Renal pelvis (tissue), 1 donor: ENCODE measurements at regions not wholly inside any gene's neighbourhood (a gene's known extent, or its start where the extent isn't known, plus 50 kb on each side); places are given as distances from the start of the nearest gene placed in this dataset.
A peak's percentile ranks its signal among the peaks of the same experiment; 100 is the strongest.
"Not testable (repeated sequence)": the region's sequence is repeated elsewhere in the genome, so short reads cannot be mapped to it uniquely, and the experiment has no call there.

ENCODE experiments used
- DNase-seq: peaks from one replicate; pipeline ENCODE4 v3.0.0-alpha.2; 2013

GRCh38 chr4:3879681-3880614 is 113.8 kb downstream of the ADRA2C start:
- DNase-seq: no peak

DNA sequence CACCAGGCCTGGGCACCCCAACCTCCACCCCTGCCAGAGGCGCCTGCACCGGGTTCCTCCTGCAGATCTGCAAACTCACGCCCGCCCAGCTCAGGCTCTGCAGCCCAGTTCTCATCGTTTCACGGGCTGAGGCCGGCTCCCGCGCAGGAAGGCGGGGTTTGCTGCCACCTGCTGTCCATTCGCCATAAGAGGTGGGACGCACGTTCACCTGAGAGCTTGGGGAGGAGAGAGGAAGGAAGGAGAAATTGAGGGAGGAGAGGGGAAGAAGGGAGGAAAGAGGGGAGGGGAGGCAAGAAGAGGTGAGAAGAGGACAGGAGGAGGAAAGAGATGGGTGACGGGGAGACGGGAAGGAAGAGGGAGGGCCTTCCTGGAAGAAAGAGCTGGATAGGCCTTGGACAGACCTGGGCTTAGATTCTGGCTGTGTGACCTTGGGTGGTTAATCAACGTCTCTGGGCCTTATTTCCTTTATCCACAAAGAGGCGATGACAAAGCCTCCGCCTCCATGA is 114.5 kb downstream of the ADRA2C start:
- peak; percentile 68 for DNase-seq

- DNase-seq: not testable (repeated sequence)
Measured at GRCh38 chr4:3882316-3882885, 116.2 kb downstream of the ADRA2C start.

DNA sequence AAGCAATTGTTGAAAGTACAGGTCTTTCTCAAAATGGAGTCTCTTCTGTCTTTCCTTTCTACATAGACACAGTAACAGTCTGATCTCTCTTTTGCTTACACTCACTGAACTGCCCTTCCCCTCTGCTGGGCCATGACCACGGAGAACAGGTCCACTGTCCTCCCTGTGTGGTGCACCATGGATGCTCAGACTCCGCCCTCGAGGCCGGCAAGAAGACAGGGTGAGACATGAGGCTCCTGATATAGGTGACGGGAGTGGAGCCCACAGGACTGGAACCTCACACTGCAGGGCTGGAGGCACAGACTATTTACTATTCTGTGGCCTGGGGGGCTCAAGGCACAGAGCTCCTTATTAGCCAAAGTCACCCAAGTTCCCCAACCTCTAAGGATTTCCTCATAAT is 118.1 kb downstream of the ADRA2C start:
- not testable (repeated sequence) for DNase-seq

- not testable (repeated sequence) for DNase-seq
Measured at GRCh38 chr4:3893590-3893989, 127.4 kb downstream of the ADRA2C start.

DNA sequence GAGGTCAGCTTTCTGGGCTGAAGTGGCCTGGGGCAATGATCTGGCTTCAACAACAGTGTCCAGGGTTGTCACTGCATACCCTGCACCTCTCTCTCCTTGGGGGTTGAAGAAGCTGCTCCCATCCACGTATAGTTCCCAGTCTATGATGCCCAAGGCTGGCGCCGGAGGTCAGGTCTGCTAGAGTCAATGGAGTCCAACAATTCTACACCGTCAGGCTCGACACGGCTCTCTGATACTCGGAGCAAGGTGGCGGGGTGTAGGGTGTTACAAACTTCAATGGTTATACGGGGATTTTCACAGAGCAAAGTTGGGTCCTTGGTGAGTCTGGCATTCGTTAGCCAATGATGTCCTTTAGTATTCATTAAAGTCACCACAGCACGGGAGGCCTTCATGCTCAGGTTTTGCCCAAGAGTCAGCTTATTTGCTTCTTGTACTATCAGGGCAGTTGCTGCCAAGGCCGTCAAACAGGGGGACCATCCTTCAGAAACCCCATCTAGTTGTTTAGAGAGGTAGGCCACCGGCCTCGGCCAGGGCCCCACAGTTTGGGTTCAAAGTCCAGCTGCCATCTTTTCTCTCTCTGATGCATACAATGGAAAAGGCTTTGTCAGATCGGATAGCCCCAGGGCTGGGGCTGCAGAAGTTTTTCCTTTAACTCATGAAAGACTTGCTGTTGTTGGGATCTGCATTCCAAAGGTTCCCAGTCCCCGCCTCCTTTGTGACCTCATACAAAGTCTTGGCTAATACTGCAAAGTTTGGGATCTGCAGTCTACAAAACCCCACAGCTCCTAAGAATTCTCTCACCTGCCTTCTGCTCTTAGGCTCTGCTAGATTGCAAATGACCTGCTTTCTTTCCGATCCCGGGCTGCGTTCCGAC is 128.1 kb downstream of the ADRA2C start:
- DNase-seq: not testable (repeated sequence)

DNA sequence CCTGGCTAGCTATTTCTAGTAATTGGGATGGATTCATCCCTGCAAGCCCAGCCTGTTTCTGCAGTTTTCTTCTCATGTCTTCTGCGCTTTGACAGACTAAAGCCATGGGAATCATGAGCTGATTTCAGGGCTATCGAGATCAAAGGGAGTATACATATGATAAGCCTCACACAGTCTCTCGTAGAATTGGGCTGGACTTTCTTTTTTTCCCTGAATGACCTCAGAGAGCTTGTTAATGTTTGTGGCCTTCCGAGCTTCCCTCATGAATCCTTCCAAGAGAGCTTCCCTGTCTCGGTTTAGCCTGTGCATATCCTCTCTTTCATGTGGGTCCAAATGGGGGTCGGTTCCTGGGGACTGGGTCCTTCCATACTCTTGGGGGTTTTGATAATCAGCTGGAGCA is 130.3 kb downstream of the ADRA2C start:
- no peak for DNase-seq

DNA sequence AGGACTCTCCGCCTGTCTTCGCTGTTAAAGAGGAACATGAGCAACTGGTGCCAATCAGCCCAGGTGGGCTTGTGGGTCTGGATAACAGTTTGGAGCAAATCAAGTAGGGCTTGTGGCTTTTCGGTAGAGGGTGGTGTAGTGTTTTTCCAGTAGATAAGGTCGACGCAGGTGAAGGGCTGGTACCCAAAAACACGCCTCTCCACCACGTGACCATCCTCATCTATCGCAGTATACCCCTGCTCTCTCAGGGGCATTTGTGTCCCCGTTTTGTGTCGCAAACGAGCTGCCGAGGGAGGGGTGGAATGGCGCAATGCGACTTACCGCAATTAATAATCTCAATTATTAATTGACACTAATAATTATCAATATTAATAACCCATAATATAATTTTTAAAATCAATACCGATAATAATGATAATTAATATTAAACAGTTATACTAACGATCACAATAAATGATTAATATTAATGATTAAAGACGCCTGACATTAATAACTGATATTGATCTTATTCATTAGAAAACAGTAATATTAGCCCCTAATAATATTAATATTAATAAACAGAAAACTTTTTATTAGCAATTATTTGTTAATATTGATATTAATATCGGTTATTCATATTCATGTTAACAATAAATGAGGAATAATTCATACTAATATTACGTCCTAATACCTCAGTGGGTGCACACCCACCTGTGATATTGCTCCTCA is 130.8 kb downstream of the ADRA2C start:
- DNase-seq: not testable (repeated sequence)

GRCh38 chr4:3898098-3898497 is 131.9 kb downstream of the ADRA2C start:
- DNase-seq: no peak

GRCh38 chr4:3898928-3899327 is 132.7 kb downstream of the ADRA2C start:
- DNase-seq: not testable (repeated sequence)

DNA sequence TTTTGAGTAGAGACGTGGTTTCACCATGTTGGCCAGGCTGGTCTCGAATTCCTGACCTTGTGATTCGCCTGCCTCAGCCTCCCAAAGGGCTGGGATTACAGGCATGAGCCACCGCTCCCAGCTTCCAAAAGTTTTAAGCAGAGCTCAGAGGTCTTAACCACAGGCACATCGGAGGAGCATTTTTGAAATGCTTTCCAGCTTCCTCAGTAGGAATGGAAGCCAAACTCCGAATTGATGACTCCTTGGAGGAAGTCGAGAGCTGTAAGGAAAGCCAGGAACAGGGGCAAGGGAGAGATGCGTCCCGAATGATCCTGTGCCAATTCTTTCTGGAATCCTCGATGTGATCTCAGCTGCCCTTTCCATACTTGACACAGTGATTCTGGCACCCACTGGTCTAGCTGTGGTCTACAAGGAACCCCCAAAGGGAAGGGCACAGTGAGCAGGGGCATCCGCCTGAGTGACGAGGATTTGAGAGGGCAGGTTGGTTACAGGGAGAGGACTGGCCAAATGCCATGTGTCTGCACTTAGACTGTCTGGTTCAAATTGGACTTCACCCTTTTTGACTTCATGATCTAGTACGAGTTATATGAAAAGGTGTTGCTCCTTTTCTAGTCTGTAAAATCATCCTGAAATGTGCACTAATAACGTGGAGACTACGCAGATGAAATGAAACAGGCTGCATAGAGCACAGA is 138.2 kb downstream of the ADRA2C start:
- DNase-seq: not testable (repeated sequence)

DNA sequence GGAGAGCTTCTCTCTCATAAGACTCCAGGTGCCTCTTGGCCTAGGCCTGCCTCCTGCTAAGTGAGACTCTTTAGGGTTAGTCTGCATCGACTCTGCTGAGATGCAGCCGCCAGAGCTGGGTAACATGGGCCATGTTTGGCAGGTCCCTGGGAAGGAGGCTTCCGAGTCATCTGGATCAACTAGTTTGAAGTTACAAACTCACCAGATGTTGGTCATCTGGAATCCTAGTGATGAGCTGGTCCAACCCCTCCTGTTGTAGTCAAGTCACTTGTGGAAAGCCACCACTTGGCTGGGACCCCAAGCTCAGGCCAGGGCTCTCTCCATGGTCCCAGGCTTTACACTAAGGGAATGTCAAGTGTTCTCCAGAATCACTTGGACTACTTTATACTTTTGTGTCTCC is 143.4 kb downstream of the ADRA2C start:
- DNase-seq: not testable (repeated sequence)

DNA sequence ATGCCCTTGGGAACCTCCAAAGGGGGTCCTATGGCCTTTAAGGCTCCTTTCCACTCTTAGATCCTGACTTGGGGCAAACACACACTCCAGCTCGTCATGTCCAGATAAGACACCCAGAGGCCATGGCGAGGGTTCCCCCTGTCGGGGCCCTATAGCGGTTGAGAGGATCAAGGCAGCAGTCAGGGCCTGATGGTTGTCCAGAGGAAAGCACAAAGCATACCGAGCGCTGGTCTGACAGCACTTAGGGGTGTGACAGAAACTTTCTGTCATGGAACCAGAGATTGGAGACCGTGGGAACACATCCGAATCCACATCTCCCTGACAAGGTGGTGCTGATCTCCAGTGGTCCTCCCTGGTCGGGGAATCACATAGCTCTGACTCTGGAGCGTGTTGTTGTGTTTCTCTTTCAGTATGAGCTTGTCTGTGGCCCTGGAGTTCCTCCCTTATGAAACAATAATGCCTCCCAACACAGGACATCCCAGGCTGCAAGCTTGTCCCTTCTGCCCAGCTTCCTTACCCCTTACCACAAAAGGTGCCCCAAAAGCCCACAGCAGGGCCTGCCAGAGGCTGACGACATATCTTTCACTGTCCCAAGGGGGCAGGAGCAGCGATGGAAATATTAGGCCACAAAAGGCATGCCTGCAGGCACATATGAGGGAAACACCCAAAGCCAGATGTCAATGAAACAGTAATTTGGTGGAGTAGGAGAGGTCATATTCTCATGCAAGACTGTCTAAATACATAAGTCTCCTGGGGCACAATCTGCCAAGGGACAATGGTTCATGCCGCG is 144.2 kb downstream of the ADRA2C start:
- not testable (repeated sequence) for DNase-seq

GRCh38 chr4:3911252-3911856 is 145.2 kb downstream of the ADRA2C start:
- no peak for DNase-seq

DNA sequence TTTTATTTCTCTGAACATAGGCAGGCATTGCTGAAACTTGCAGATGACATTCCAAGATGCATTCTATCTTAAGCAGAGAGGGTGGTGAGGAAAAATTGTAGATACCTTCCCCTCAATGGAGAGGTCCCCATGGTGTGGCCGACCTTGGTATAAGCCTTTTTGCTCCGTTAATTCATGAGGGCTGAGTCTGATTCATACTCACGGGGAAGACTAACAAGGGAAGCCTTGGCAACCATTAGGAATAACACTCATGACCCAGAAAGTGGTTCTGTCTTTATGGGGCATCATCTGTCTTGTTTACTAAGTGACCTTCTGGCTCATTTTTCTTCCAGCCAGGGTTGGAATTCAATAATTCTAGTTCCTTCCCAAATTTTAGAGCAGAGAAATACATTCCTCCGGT is 148.3 kb downstream of the ADRA2C start:
- DNase-seq: not testable (repeated sequence)

DNA sequence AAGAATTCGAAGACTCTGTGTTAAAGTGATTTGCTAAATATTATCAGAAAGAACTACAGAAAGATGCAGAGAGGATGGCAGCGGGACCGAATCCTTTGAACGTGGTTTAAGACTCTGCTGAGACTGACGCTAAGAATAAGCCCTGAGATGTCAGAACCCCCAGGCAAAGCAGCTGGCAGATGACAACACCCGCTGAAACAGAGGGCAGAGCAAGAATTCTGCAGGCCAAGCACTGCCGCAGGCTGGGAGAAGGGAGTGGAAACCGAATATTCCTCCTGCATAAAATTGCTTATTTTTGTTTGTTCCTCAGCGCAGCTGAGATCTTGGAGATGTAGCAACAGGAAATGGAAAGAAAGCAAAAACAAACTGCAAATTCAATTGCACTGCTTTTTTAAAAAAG is 153.3 kb downstream of the ADRA2C start:
- DNase-seq: not testable (repeated sequence)

DNA sequence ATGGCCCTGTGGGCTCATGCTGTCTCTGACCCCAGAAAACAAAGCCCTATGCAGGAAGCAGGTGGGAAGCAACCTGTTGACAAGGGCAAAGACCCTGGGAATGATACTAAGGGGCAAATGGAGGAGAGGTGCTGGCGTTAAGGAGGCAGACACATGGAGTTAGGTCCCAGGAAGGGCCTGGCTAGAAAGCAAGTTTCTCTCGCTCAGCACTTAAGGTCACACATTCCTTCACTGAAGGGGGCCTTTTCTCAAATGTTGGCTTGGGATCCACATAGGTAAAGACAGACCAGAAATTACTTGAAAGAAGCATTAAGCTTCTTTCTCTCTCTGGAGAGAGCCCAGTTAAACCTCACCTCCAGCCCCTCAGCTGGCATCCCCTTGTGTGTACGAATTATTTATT is 155.7 kb downstream of the ADRA2C start:
- DNase-seq: not testable (repeated sequence)

DNA sequence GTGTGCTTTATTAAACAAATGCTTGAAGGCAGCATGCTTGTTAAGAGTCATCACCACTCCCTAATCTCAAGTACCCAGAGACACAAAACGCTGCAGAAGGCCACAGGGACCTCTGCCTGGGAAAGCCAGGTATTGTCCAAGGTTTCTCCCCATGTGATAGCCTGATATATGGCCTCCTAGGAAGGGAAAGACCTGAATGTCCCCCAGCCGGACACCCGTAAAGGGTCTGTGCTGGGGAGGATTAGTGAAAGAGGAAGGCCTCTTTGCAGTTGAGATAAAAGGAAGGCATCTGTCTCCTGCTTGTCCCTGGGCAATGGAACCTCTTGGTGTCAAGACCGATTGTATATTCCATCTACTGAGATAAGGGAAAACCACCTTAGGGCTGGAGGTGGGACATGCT is 159.7 kb downstream of the ADRA2C start:
- DNase-seq: not testable (repeated sequence)

DNA sequence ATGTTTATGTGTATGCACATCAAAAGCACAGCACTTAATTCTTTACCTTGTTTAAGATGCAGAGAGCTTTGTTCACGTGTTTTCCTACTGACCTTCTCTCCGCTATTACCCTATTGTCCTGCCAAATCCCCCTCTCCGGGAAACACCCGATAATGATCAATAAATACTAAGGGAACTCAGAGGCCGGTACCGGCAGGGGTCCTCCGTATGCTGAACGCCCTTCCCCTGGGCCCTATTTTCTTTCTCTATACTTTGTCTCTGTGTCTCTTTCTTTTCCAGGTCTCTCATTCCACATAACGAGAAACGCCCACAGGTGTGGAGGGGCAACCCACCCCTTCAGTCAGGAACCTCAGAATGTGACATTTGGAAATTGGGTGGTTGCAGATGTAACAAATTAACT is 160.1 kb downstream of the ADRA2C start:
- not testable (repeated sequence) for DNase-seq
